Nephron (organoid): ENCODE measurements at regions not wholly inside any gene's neighbourhood (a gene's known extent, or its start where the extent isn't known, plus 50 kb on each side); places are given as distances from the start of the nearest gene placed in this dataset.
A peak's percentile ranks its signal among the peaks of the same experiment; 100 is the strongest.

Source experiments
- H3K27ac Mint-ChIP-seq, 3 experiments: 2 replicates each; pipeline ENCODE4 v1.8.0; 2020; ENCODE audit warnings: mixed read lengths in 3 of 3, mild to moderate bottlenecking in 2 of 3, moderate library complexity in 1 of 3
- H3K27me3 Mint-ChIP-seq: 2 replicates; pipeline ENCODE4 v1.8.0; 2021; ENCODE audit warnings: low read depth, mild to moderate bottlenecking, moderate library complexity, mixed read lengths
- H3K36me3 Mint-ChIP-seq: 2 replicates; pipeline ENCODE4 v1.8.0; 2020; ENCODE audit warnings: low read depth, mixed read lengths
- H3K4me1 Mint-ChIP-seq: 2 replicates; pipeline ENCODE4 v1.8.0; 2020; ENCODE audit warnings: mixed read lengths
- H3K4me3 Mint-ChIP-seq, 3 experiments: 2 replicates each; pipeline ENCODE4 v1.8.0; 2020; ENCODE audit warnings: mild to moderate bottlenecking in 3 of 3, mixed read lengths in 3 of 3, moderate library complexity in 2 of 3
- H3K9me3 Mint-ChIP-seq: 2 replicates; pipeline ENCODE4 v1.8.0; 2020; ENCODE audit warnings: mixed read lengths
- TF ChIP-seq, protein P1 (sequence below), 3 experiments: fragments of 200-600 bp; sonication (generic); IDR thresholded peaks; one replicate each; pipeline ENCODE4 v1.5.0; 2021; ENCODE audit warnings: antibody characterized with exemption in 3 of 3; ENCODE audit not compliant: unreplicated experiment in 3 of 3

DNA sequence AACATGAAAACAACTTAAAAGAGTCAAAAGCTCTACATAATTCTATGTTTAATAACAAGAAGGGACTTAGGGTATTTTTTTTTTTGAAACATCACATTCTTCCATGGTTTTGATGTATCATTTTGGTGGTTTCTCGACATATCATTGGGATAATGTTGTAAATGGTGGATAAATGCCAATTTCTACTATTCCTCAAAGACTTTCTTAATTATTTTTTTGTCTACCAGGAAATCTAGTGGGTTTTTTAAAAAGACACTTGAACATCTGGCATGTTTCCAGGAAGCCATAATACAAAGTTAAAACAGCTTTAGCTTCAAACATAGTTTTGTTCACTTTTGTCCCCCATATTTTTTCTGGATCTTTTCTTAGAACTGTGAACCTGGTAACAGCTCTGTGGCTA is 200.4 kb downstream of the DKK1 start:
- Mint-ChIP-seq H3K36me3 (peaks cover 17% of the 10 kb centered on the region), H3K27ac (no peak overlapping the region), H3K4me3 (no peak overlapping the region), H3K27me3 (no peaks in the 10 kb centered on the region), H3K9me3 (peaks cover 29% of the 10 kb centered on the region), H3K4me1 (no peaks in the 10 kb centered on the region)
- TF ChIP-seq, protein P1, sequence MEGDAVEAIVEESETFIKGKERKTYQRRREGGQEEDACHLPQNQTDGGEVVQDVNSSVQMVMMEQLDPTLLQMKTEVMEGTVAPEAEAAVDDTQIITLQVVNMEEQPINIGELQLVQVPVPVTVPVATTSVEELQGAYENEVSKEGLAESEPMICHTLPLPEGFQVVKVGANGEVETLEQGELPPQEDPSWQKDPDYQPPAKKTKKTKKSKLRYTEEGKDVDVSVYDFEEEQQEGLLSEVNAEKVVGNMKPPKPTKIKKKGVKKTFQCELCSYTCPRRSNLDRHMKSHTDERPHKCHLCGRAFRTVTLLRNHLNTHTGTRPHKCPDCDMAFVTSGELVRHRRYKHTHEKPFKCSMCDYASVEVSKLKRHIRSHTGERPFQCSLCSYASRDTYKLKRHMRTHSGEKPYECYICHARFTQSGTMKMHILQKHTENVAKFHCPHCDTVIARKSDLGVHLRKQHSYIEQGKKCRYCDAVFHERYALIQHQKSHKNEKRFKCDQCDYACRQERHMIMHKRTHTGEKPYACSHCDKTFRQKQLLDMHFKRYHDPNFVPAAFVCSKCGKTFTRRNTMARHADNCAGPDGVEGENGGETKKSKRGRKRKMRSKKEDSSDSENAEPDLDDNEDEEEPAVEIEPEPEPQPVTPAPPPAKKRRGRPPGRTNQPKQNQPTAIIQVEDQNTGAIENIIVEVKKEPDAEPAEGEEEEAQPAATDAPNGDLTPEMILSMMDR (IDR thresholded peaks at IDR 0.05; ENCODE audit: unreplicated experiment in 3 of 3) = no peak

DNA sequence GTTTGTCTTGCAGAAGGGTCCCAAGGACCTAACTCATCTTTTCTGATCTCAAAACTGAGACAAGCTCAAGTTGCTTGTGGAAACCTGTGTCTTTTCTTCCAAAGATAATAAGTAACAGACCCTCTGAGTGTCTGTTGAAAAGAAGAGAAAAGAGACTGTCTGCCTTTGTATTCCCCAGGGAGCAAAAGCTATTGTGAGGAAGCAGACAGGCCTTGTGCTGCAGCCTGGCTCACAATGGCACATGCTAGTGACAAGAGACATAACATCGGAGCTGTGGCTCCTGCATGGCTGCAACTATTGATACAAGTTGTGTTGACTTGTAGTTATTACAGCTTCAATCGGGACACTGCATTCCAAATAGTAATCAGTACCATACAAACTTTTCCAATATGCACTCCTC is 202.9 kb downstream of the DKK1 start:
- H3K4me3 Mint-ChIP-seq = no peak overlapping the region
- H3K9me3 Mint-ChIP-seq = peaks cover 12% of the 10 kb centered on the region
- peaks cover 4% of the 10 kb centered on the region for H3K27me3 Mint-ChIP-seq
- TF ChIP-seq, protein P1 (IDR thresholded peaks at IDR 0.05; ENCODE audit: unreplicated experiment in 3 of 3) = no peak
- H3K4me1 Mint-ChIP-seq = no peaks in the 10 kb centered on the region
- peaks cover 7% of the 10 kb centered on the region for H3K36me3 Mint-ChIP-seq
- H3K27ac Mint-ChIP-seq = peak overlapping the region in 1 of 3 experiments; percentile 63

DNA sequence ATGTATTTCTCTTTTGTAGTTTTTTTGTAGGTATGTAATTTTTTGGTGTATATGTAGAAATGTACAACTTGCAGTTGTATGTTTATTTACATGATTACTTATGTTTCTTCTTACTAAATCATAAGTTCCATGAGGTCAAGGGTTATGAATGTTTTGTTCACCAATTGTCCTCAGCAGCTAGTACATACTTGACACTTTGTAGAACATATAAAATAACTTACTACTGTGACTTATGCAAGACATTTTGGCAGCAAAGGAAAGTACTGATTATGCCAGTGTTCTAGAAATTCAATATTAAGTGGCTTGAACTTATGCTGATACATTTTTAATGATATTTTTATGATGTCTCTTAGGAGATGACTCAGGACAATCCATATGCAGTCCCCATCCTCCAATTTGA is 209.6 kb downstream of the DKK1 start:
- H3K4me3 Mint-ChIP-seq = no peak overlapping the region
- H3K4me1 Mint-ChIP-seq = peaks cover 5% of the 10 kb centered on the region
- TF ChIP-seq, protein P1 (IDR thresholded peaks at IDR 0.05; ENCODE audit: unreplicated experiment in 3 of 3) = no peak
- H3K9me3 Mint-ChIP-seq = no peaks in the 10 kb centered on the region
- no peak overlapping the region for H3K27ac Mint-ChIP-seq
- H3K27me3 Mint-ChIP-seq = peaks cover 4% of the 10 kb centered on the region
- no peaks in the 10 kb centered on the region for H3K36me3 Mint-ChIP-seq

DNA sequence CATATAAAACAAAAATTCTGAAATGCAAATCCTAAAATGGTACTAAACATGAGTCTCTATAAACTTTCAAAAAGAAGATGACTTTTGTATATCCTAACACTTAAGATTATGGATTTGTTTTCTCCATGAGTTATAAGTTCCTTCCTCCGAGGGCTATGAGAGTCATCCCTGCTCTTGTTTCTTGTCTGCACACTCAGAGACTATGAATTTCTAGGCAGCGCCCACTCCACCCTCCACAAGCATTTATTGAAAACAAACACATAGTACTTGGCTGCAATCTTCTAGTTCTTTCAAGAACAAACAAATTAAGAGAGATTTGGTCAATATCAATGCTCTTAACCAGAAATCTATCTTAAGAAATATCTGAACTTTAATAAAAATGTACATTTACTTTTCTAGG is 211.7 kb downstream of the DKK1 start:
- no peak overlapping the region for H3K4me3 Mint-ChIP-seq
- peaks cover 5% of the 10 kb centered on the region for H3K4me1 Mint-ChIP-seq
- no peaks in the 10 kb centered on the region for H3K27me3 Mint-ChIP-seq
- peaks cover 4% of the 10 kb centered on the region for H3K36me3 Mint-ChIP-seq
- H3K27ac Mint-ChIP-seq = no peak overlapping the region
- TF ChIP-seq, protein P1 (IDR thresholded peaks at IDR 0.05; ENCODE audit: unreplicated experiment in 3 of 3) = no peak
- H3K9me3 Mint-ChIP-seq = peaks cover 6% of the 10 kb centered on the region

DNA sequence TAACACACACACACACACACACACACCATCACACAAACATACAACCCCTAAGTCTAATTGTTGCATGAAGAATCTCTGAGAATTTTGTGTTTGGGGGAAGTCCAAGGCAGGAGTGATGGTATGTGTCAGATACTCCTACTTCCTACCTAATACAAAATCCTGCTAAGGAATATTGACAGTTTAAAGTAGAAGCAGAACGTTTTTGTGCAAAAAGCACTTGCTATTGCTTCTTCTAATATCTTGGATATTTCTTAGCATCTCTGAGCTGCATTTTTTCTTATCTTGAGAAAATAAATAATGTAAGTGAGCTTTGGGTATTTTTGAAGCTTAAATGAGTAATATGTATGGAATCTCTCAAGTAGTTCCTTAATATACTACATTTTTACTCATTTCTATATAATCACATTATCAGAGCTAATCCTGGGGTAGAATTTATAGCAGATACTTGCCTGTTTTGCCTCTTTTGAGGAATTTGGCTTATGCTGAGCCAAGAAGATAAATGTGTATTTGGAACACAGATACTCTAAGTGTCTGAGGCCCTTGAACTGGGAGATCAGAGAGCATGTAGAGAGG is 212.3 kb downstream of the DKK1 start:
- Mint-ChIP-seq H3K27ac (no peak overlapping the region), H3K4me3 (no peak overlapping the region), H3K36me3 (peaks cover 4% of the 10 kb centered on the region), H3K9me3 (peaks cover 6% of the 10 kb centered on the region), H3K4me1 (peaks cover 5% of the 10 kb centered on the region), H3K27me3 (no peaks in the 10 kb centered on the region)
- TF ChIP-seq, protein P1 (IDR thresholded peaks at IDR 0.05; ENCODE audit: unreplicated experiment in 3 of 3) = no peak

DNA sequence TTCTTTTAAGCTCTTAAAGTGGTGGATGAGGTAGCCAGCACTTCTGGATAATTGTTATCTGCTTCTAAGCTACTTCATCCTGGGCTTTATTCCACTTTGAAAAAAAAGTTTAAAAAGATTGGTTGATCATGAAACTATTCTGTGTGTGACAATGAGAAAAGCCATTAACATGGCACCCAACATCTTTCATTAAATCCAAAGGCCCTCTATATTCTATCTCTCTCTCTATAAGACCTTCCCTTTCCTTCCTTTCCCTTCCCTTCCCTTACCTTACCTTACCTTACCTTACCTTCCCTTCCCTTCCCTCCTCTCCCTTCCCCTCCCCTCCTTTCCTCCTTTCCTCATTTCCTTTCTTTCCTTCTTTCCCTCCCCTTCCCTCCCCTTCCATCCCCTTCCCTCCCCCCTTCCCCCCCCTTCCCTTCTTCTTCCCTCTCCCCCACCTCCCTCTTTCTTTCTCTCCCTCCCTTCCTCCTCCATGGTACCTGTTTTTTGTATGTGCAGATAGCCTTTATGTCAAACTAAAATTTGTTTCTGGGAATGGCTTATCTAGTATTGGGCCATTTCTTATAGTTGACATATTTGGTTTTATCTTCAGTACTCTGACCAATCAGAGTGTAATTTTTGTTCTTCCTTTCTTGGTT is 218.7 kb downstream of the DKK1 start:
- TF ChIP-seq, protein P1 (IDR thresholded peaks at IDR 0.05; ENCODE audit: unreplicated experiment in 3 of 3) = no peak
- no peaks in the 10 kb centered on the region for H3K4me1 Mint-ChIP-seq
- no peak overlapping the region for H3K4me3 Mint-ChIP-seq
- H3K36me3 Mint-ChIP-seq = peaks cover 4% of the 10 kb centered on the region
- H3K27me3 Mint-ChIP-seq = no peaks in the 10 kb centered on the region
- H3K9me3 Mint-ChIP-seq = peaks cover 6% of the 10 kb centered on the region
- H3K27ac Mint-ChIP-seq = no peak overlapping the region
